Left lobe of liver (tissue), 2 donors: ENCODE measurements at regions not wholly inside any gene's neighbourhood (a gene's known extent, or its start where the extent isn't known, plus 50 kb on each side); places are given as distances from the start of the nearest gene placed in this dataset.

Experiments used
- ATAC-seq: fragments of 200-7000 bp; cut with Tn5 transposase; one replicate; pipeline ENCODE4 v1.9.1; 2020; ENCODE audit warnings: mild to moderate bottlenecking, moderate library complexity
- DNase-seq: peaks from one replicate; pipeline ENCODE4 v3.0.0-alpha.2; 2020; ENCODE audit warnings: low spot score
- donor health status: DM: no; HTN: no; CAD: no; lungs with moderate emphysema.
- donor health status: DM: no; HTN: yes; CAD: no.

GRCh38 chr11:116678887-116679286 is 93.9 kb downstream of the BUD13 start:
- no peak for DNase-seq

GRCh38 chr11:116667318-116667717 is 105.5 kb downstream of the BUD13 start:
- DNase-seq, result peak; percentile 61
- ATAC-seq, result peak; percentile 83

More at GRCh38 chr11:116678887-116679286, 93.9 kb downstream of the BUD13 start:
- ATAC-seq, result no peak

GRCh38 chr11:116666673-116667249 is 106.0 kb downstream of the BUD13 start:
- ATAC-seq (peak; percentile 61), DNase-seq (peak; percentile 69)

- no peak for ATAC-seq
- DNase-seq, result no peak
These were observed 107.3 kb downstream of the BUD13 start for GRCh38 chr11:116665523-116665922.

GRCh38 chr11:116661056-116661455 is 111.7 kb downstream of the BUD13 start:
- ATAC-seq, result peak; percentile 83

DNA sequence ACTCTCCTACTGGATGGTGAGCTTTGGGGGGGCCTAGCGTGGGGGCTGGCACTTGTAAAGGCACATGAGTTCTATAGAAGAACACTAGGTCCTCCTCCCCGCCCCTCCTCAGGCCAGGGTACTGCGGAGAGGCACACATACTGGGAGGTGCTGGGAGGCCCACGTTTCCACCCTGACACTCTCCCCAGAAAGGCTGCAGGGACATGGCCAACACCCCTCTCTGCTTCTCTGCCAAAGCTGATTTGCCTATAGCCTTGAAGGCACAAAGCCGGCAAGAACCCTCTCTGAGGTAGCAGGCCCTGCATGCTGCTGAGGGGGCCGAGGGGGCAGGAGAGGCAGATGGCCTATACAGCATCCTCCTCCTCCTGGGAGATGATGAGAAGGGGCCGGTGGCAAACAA is 112.8 kb downstream of the BUD13 start:
- ATAC-seq, result no peak
- no peak for DNase-seq

More at GRCh38 chr11:116661056-116661455, 111.7 kb downstream of the BUD13 start:
- DNase-seq, result peak; percentile 85

- DNase-seq (no peak), ATAC-seq (no peak)
These were observed 113.8 kb downstream of the BUD13 start for GRCh38 chr11:116658876-116659535.

DNA sequence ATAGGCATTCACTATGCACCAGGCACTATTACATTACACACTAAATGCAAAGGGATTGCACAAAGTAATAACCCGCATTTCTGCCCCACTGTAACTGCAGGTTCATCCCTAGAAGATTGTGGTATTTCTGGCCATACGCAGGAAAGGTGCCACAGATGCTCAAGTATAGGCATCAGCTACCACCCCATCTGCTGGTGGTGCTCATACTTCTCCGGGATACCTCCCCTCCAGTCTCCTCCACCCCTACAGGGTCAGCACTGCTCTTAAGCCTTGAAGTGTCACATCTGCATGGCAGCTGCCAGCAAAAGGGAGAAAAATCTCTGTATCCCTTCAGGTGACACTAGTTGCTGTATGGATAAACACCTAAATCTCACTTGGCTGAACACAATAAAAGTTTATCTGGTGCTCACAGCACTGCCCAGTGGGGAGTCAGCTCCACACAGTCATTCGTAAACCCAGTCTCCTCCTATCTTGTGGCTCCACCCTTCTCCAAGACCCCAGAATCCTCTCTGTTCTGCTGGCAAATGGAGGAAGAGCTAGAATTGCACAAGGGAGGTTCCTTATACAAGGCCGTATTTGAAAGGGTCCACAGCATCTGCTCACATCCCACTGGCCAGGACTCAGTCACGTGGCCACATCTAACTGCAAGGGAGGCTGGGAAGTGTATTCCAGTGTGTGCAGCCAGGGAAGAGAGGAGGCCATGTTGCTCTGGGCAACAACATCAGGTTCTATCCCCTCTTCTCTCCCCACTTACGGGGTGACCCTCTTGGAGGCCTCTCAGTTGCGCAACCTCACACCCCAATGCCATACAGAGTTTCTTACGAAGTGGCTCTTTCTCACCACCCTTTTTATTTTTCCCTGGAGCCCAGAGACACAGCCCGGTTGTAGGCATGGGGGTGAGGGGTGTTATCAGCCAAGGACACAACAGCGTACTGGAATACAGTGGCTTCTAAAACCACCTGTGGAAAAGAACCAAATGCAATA is 114.7 kb downstream of the BUD13 start:
- no peak for ATAC-seq
- DNase-seq, result no peak

GRCh38 chr11:116656011-116656410 is 116.8 kb downstream of the BUD13 start:
- DNase-seq (no peak), ATAC-seq (no peak)

DNA sequence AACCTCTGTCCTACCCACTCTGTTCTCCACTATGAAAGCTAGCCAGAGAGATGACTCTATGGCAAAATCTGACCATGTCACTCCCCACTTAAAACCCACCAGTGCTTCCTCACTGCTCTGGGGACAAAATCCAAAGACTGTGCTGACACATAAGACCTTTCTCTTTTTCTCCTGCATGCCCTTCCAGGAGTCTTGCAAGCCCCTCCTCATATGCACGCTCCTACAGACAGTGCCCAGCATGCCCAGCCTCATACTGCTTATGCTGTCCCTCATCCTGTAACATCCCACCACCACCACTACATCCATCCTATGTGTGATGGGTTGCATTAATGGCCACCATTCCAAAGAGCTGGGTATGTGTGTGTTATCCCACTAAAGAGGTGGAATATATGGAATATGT is 118.3 kb downstream of the BUD13 start:
- ATAC-seq, result no peak

GRCh38 chr11:116653206-116653605 is 119.6 kb downstream of the BUD13 start:
- DNase-seq (no peak), ATAC-seq (no peak)

More for the DNA sequence above, 118.3 kb downstream of the BUD13 start:
- DNase-seq, result no peak

- ATAC-seq, result no peak
- no peak for DNase-seq
These were observed 121.0 kb downstream of the BUD13 start for GRCh38 chr11:116651737-116652237.

DNA sequence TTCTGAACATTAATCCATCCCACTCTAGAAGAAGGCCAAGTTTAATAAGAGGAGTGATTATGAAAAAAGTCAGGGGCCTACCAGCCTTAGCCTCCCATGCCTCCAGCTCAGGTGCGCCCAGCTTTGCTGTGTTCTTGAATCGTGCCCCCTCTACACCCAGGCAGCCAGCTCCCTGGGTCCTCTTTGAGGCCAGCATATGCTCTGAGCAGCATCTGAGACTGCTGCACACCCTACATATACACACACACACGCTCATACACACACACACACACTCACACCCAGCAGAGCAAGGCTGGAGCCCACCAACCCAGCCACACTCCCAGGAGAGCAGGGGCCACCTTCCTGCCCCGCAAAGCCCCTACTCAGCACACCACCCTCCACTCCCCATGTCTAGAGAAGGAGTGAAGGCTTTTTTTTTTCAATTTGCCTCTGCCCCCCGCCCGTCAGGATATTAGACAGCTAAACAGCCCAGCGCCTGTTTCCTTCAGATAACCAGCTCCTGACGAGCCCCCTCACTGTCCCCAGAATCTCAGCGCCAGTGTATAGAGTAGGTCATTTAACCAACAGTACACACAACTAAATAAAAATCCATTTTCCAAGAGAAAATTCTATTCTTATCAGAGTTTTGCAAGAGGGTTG is 121.6 kb downstream of the BUD13 start:
- DNase-seq, result no peak
- no peak for ATAC-seq

GRCh38 chr11:116650052-116650451 is 122.7 kb downstream of the BUD13 start:
- no peak for ATAC-seq
- DNase-seq, result no peak

DNA sequence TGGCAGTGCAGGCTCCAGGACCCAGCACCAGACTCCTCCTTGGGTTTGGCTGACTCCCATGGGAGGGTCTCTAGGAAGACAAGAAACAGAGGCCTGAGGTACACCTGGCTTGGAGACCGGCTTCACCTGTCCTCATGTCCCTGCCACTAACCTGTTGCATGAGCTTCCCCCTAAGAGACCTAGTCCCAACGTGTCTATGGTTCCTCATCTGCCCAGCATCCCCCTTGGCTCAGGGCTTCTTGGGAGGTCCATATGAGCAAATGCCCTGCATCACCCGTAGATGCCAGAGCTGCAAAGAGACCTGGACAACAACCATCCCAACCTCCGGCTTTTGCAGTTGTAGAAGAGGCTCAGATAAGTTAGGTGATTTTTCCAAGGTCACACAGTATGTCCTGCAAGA is 123.5 kb downstream of the BUD13 start:
- ATAC-seq, result no peak
- DNase-seq, result no peak

DNA sequence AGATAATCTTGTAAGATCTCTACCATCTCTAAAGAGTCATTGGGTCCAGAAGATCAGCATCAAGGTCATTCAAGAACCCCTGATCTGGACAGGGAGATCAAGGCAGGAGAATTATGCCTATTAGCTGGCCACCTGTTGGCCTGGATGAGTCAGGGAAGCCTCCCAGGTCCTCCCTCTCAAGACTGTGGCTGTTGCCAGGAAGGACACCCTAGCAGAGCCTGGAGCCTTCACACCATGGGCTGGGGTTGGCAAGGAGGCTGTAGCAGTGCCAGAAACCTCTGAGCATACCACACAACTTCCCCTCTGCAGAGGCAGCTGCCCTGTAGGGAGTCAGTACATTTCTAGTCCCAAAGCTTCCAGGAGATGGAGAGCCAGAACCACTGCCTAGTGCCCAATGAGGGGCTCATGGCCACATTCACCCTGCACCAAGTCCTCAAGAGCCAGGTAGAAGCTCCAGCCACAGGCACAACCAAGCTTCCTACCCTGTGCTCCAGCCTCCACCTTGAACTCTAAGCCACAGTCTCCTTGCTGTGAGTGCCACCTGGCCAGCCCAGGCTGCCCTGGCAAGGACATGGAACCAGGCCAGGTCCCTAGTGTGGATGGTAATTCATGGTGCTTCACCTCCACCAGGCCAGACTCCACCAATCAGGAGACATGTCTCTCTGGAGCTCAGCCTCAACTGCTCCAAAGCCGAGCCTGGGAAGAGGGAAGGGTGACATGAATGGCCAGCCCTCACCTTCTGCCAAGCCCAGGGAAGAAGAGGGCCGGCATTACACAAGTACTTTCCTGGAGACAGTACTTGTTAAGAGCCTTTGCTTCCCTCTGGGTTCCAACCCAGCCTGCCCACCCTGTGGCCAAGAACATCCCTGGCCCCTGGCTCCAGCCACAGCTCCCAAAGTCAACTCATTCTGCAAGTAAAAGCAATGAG is 124.3 kb downstream of the BUD13 start:
- ATAC-seq (peak; percentile 28), DNase-seq (no peak)

DNA sequence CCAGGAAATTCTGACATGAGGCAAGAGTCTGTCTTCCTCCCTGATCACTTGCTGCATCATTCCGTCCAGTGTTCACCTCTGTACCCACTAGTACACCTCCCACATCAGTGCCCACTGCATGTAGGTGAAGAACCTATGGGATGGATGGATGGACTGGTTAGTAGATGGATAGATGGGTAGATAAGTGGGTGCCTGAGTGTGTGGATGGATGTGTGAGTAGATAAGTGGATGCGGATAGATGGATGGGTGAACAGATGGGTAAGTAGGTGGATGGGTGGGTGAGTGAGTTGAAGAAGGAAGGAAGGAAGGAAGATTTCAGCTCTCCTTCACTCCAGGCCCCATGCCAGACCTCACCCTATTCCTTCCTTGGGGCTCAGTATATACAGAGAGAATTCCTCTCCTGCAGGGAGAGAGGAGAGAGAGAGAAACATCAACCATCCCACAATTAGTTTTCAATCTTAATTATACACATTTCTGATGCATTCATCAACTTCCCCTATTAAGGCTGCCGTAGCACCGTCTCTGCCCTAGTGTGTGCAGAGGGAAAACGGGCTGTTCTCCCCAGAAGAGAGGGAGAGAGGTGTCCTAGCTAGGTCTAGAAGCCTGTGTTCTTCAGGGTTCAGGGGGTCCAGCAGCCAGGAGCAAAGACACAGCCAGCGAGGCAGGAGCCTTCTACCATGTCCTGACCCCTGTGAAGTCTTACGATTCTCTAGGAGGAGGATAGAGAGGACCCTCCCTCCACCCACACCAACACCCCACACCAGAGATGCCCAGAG is 125.3 kb downstream of the BUD13 start:
- no peak for ATAC-seq
- DNase-seq, result no peak

DNA sequence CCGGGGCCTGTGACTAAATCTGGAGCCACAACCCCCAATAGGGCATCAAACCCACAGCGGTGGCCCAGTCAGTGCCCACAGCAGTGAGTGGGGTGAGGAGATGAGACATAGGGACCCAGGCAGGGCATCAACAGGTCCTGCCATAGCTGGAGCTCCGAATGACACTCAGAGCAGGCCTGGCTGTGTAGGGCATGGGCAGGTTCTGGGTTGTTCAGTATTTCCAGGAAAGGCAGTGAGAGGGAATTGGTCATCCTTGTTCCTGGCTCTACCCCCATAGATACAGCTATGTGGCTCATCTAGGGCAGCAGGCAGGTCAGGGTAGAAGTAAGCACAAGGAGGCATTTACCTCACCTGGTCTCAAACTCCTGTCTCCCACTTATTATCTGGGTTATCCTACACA is 126.6 kb downstream of the BUD13 start:
- DNase-seq (no peak), ATAC-seq (no peak)

DNA sequence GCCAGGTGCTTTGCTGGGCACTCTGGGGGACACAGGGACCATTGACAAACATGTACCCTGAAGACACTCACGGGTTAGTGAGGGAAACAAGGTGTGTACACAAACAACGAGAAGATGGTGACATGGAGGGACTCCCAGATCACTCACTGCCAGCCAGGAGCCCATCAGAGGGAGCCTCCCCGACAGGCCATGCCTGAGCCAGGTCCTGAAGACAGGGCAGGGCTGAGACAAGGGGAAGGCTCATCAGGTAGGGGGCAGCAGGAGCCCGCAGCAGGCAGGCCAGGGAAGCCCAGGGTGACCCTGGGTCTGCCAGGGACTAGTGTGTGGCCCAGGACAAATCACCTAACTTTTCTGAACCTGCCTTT is 127.9 kb downstream of the BUD13 start:
- ATAC-seq (peak; percentile 62), DNase-seq (no peak)
